ENCODE measurements at regions not wholly inside any gene's neighbourhood (a gene's known extent, or its start where the extent isn't known, plus 50 kb on each side); places are given as distances from the start of the nearest gene placed in this dataset.
A peak's percentile ranks its signal among the peaks of the same experiment; 100 is the strongest.

- no peak overlapping the region for H3K4me3 ChIP-seq (ENCODE audit: low read depth, low read length)
- H3K27me3 ChIP-seq (ENCODE audit: control insufficient read depth, insufficient read depth, low read length), result no peaks in the 10 kb centered on the region
- no peaks in the 10 kb centered on the region for H3K36me3 ChIP-seq (ENCODE audit: control insufficient read depth, insufficient read depth, low read length)
- no peak for DNase-seq (ENCODE audit: low read depth)
- TF ChIP-seq CTCF (IDR thresholded peaks at IDR 0.05; ENCODE audit: insufficient read depth, low read length, severe bottlenecking), result no peak
- no peak for FAIRE-seq
These were observed 413.4 kb upstream of the JARID2 start for GRCh38 chr6:14832427-14832826.

- TF ChIP-seq CTCF (IDR thresholded peaks at IDR 0.05; ENCODE audit: insufficient read depth, low read length, severe bottlenecking), result no peak
- DNase-seq (ENCODE audit: low read depth) (no peak), FAIRE-seq (no peak)
- Histone ChIP-seq H3K4me3 (ENCODE audit: low read depth, low read length) (no peak overlapping the region), H3K36me3 (ENCODE audit: control insufficient read depth, insufficient read depth, low read length) (no peaks in the 10 kb centered on the region), H3K27me3 (ENCODE audit: control insufficient read depth, insufficient read depth, low read length) (no peaks in the 10 kb centered on the region)
These were observed 410.9 kb upstream of the JARID2 start for GRCh38 chr6:14834851-14835530.

GRCh38 chr6:14837435-14837834 is 408.4 kb upstream of the JARID2 start:
- Histone ChIP-seq H3K27me3 (ENCODE audit: control insufficient read depth, insufficient read depth, low read length) (no peaks in the 10 kb centered on the region), H3K4me3 (ENCODE audit: low read depth, low read length) (no peak overlapping the region), H3K36me3 (ENCODE audit: control insufficient read depth, insufficient read depth, low read length) (no peaks in the 10 kb centered on the region)
- no peak for DNase-seq (ENCODE audit: low read depth)
- TF ChIP-seq CTCF (IDR thresholded peaks at IDR 0.05; ENCODE audit: insufficient read depth, low read length, severe bottlenecking), result no peak
- FAIRE-seq, result no peak

- Histone ChIP-seq H3K36me3 (ENCODE audit: control insufficient read depth, insufficient read depth, low read length) (no peaks in the 10 kb centered on the region), H3K27me3 (ENCODE audit: control insufficient read depth, insufficient read depth, low read length) (no peaks in the 10 kb centered on the region), H3K4me3 (ENCODE audit: low read depth, low read length) (no peak overlapping the region)
- TF ChIP-seq CTCF (IDR thresholded peaks at IDR 0.05; ENCODE audit: insufficient read depth, low read length, severe bottlenecking), result no peak
- no peak for DNase-seq (ENCODE audit: low read depth)
- no peak for FAIRE-seq
These were observed 407.7 kb upstream of the JARID2 start for GRCh38 chr6:14838133-14838583.

GRCh38 chr6:14841901-14842421 is 403.9 kb upstream of the JARID2 start:
- TF ChIP-seq CTCF (IDR thresholded peaks at IDR 0.05; ENCODE audit: insufficient read depth, low read length, severe bottlenecking), result no peak
- FAIRE-seq, result no peak
- no peaks in the 10 kb centered on the region for H3K27me3 ChIP-seq (ENCODE audit: control insufficient read depth, insufficient read depth, low read length)
- peak; percentile 54 for DNase-seq (ENCODE audit: low read depth)
- no peaks in the 10 kb centered on the region for H3K36me3 ChIP-seq (ENCODE audit: control insufficient read depth, insufficient read depth, low read length)
- H3K4me3 ChIP-seq (ENCODE audit: low read depth, low read length), result no peak overlapping the region

- DNase-seq (ENCODE audit: low read depth), result no peak
- TF ChIP-seq CTCF (IDR thresholded peaks at IDR 0.05; ENCODE audit: insufficient read depth, low read length, severe bottlenecking), result no peak
- H3K36me3 ChIP-seq (ENCODE audit: control insufficient read depth, insufficient read depth, low read length), result no peaks in the 10 kb centered on the region
- no peak overlapping the region for H3K4me3 ChIP-seq (ENCODE audit: low read depth, low read length)
- no peaks in the 10 kb centered on the region for H3K27me3 ChIP-seq (ENCODE audit: control insufficient read depth, insufficient read depth, low read length)
- FAIRE-seq, result no peak
These were observed 401.5 kb upstream of the JARID2 start for GRCh38 chr6:14844411-14844810.
